DMS53 treated with DMSO at 0.1 percent for 48 hours (cell line): ENCODE measurements at regions not wholly inside any gene's neighbourhood (a gene's known extent, or its start where the extent isn't known, plus 50 kb on each side); places are given as distances from the start of the nearest gene placed in this dataset.
"Not testable (repeated sequence)": the region's sequence is repeated elsewhere in the genome, so short reads cannot be mapped to it uniquely, and the experiment has no call there.

Experiments used
- DNase-seq: peaks from one replicate; lab custom pipeline; 2025; ENCODE audit not compliant: unreplicated experiment; lab: John Stamatoyannopoulos, UW

GRCh38 chr6:4341078-4341797 is 205.9 kb upstream of the ECI2 start:
- no peak for DNase-seq

- DNase-seq = no peak
These were observed 205.2 kb upstream of the ECI2 start for GRCh38 chr6:4340544-4340943.

GRCh38 chr6:4338884-4339283 is 203.5 kb upstream of the ECI2 start:
- no peak for DNase-seq

GRCh38 chr6:4336778-4337442 is 201.5 kb upstream of the ECI2 start:
- DNase-seq = no peak

GRCh38 chr6:4336084-4336483 is 200.7 kb upstream of the ECI2 start:
- DNase-seq = no peak

GRCh38 chr6:4334158-4334740 is 198.9 kb upstream of the ECI2 start:
- not testable (repeated sequence) for DNase-seq

GRCh38 chr6:4327841-4328240 is 192.5 kb upstream of the ECI2 start:
- DNase-seq = no peak

GRCh38 chr6:4324746-4325145 is 189.4 kb upstream of the ECI2 start:
- no peak for DNase-seq

- no peak for DNase-seq
These were observed 187.9 kb upstream of the ECI2 start for GRCh38 chr6:4323322-4323721.

- DNase-seq = no peak
These were observed 187.5 kb upstream of the ECI2 start for GRCh38 chr6:4322846-4323309.

- DNase-seq = no peak
These were observed 186.9 kb upstream of the ECI2 start for GRCh38 chr6:4322134-4322845.

- no peak for DNase-seq
These were observed 185.5 kb upstream of the ECI2 start for GRCh38 chr6:4320860-4321259.

- DNase-seq = no peak
These were observed 184.8 kb upstream of the ECI2 start for GRCh38 chr6:4319981-4320683.

GRCh38 chr6:4318321-4318720 is 182.9 kb upstream of the ECI2 start:
- no peak for DNase-seq

- DNase-seq = no peak
These were observed 181.6 kb upstream of the ECI2 start for GRCh38 chr6:4316867-4317400.

- DNase-seq = no peak
These were observed 178.9 kb upstream of the ECI2 start for GRCh38 chr6:4314201-4314707.

GRCh38 chr6:4313044-4313686 is 177.8 kb upstream of the ECI2 start:
- DNase-seq = no peak

GRCh38 chr6:4311976-4312860 is 176.8 kb upstream of the ECI2 start:
- DNase-seq = no peak

GRCh38 chr6:4309540-4309939 is 174.2 kb upstream of the ECI2 start:
- no peak for DNase-seq
